ENCODE measurements at regions not wholly inside any gene's neighbourhood (a gene's known extent, or its start where the extent isn't known, plus 50 kb on each side); places are given as distances from the start of the nearest gene placed in this dataset.

DNA sequence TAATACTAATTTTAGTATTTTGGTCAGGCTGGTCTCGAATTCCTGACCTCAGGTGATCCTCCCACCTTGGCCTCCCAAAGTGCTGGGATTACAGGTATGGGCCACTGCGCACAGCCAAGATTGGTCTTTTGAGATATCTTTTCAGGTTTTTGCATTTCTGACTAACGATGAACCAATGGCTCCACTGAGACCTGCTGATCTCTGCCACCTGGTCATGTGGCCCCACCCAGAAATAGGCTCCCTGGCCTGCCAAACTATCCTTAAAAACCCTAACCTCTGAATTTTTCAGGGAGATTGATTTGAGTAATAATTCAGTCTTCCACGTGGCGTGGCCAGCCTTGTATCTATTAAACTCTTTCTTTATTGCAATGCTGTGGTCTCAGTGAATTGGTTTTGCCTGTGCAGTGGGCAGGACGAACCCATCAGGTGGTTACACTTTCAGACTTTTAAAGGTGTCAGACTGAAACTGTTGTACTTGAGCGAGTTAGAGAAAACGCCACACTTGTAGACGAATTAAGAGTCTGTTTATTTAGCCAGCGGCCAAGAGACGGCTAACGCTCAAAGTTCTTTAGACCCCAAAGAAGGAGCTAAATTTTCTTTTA lies 85.8 kb upstream of the MSH6 start:
- TF ChIP-seq POLR2A (IDR thresholded peaks at IDR 0.05; ENCODE audit: low read depth, low read length) (no peak), TAF1 (IDR thresholded peaks at IDR 0.05; ENCODE audit: low read depth, low read length) (no peak)

All from GM12891 (cell line).